ENCODE measurements at regions not wholly inside any gene's neighbourhood (a gene's known extent, or its start where the extent isn't known, plus 50 kb on each side); places are given as distances from the start of the nearest gene placed in this dataset.

GRCh38 chr20:7516621-7517111 is 423.6 kb downstream of the HAO1 start:
- TF ChIP-seq ZBTB21 (tag by site-specific recombination; IDR thresholded peaks at IDR 0.05): no peak
- TF ChIP-seq ZBTB48 (tag by site-specific recombination; IDR thresholded peaks at IDR 0.05): no peak
- no peak for TF ChIP-seq ZNF626 (tag by site-specific recombination; IDR thresholded peaks at IDR 0.05)
- TF ChIP-seq ZNF23 (tag by site-specific recombination; IDR thresholded peaks at IDR 0.05; ENCODE audit: borderline replicate concordance): no peak
- no peak for TF ChIP-seq SP2 (tag by site-specific recombination; IDR thresholded peaks at IDR 0.05)
- TF ChIP-seq ZNF366 (tag by site-specific recombination; conservative IDR thresholded peaks at IDR 0.05): no peak
- no peak for TF ChIP-seq ZNF596 (tag by site-specific recombination; IDR thresholded peaks at IDR 0.05)
- no peak for TF ChIP-seq IKZF3 (tag by site-specific recombination; IDR thresholded peaks at IDR 0.05)
- TF ChIP-seq, protein P1, sequence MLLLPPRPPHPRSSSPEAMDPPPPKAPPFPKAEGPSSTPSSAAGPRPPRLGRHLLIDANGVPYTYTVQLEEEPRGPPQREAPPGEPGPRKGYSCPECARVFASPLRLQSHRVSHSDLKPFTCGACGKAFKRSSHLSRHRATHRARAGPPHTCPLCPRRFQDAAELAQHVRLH (tag by site-specific recombination; IDR thresholded peaks at IDR 0.05): no peak
- TF ChIP-seq, protein P2, sequence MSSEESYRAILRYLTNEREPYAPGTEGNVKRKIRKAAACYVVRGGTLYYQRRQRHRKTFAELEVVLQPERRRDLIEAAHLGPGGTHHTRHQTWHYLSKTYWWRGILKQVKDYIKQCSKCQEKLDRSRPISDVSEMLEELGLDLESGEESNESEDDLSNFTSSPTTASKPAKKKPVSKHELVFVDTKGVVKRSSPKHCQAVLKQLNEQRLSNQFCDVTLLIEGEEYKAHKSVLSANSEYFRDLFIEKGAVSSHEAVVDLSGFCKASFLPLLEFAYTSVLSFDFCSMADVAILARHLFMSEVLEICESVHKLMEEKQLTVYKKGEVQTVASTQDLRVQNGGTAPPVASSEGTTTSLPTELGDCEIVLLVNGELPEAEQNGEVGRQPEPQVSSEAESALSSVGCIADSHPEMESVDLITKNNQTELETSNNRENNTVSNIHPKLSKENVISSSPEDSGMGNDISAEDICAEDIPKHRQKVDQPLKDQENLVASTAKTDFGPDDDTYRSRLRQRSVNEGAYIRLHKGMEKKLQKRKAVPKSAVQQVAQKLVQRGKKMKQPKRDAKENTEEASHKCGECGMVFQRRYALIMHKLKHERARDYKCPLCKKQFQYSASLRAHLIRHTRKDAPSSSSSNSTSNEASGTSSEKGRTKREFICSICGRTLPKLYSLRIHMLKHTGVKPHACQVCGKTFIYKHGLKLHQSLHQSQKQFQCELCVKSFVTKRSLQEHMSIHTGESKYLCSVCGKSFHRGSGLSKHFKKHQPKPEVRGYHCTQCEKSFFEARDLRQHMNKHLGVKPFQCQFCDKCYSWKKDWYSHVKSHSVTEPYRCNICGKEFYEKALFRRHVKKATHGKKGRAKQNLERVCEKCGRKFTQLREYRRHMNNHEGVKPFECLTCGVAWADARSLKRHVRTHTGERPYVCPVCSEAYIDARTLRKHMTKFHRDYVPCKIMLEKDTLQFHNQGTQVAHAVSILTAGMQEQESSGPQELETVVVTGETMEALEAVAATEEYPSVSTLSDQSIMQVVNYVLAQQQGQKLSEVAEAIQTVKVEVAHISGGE (tag by site-specific recombination; conservative IDR thresholded peaks at IDR 0.05; ENCODE audit: low read depth): no peak
- TF ChIP-seq ZBTB8A (tag by site-specific recombination; IDR thresholded peaks at IDR 0.05): no peak
- no peak for TF ChIP-seq ZNF624 (tag by site-specific recombination; IDR thresholded peaks at IDR 0.05)
- TF ChIP-seq ZNF501 (tag by site-specific recombination; IDR thresholded peaks at IDR 0.05): no peak
- TF ChIP-seq ZNF707 (tag by site-specific recombination; IDR thresholded peaks at IDR 0.05): no peak
- TF ChIP-seq, protein P3, sequence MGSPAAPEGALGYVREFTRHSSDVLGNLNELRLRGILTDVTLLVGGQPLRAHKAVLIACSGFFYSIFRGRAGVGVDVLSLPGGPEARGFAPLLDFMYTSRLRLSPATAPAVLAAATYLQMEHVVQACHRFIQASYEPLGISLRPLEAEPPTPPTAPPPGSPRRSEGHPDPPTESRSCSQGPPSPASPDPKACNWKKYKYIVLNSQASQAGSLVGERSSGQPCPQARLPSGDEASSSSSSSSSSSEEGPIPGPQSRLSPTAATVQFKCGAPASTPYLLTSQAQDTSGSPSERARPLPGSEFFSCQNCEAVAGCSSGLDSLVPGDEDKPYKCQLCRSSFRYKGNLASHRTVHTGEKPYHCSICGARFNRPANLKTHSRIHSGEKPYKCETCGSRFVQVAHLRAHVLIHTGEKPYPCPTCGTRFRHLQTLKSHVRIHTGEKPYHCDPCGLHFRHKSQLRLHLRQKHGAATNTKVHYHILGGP (tag by site-specific recombination; IDR thresholded peaks at IDR 0.05): no peak
- TF ChIP-seq, protein P4, sequence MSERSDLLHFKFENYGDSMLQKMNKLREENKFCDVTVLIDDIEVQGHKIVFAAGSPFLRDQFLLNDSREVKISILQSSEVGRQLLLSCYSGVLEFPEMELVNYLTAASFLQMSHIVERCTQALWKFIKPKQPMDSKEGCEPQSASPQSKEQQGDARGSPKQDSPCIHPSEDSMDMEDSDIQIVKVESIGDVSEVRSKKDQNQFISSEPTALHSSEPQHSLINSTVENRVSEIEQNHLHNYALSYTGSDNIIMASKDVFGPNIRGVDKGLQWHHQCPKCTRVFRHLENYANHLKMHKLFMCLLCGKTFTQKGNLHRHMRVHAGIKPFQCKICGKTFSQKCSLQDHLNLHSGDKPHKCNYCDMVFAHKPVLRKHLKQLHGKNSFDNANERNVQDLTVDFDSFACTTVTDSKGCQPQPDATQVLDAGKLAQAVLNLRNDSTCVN (tag by site-specific recombination; optimal IDR thresholded peaks at IDR 0.05): no peak
- TF ChIP-seq ZNF221 (tag by site-specific recombination; IDR thresholded peaks at IDR 0.05; ENCODE audit: borderline replicate concordance): no peak
- no peak for TF ChIP-seq ZNF175 (tag by site-specific recombination; IDR thresholded peaks at IDR 0.05)
- no peak for TF ChIP-seq ZNF214 (tag by site-specific recombination; IDR thresholded peaks at IDR 0.05; ENCODE audit: borderline replicate concordance)
- TF ChIP-seq ZNF629 (tag by site-specific recombination; IDR thresholded peaks at IDR 0.05): no peak
- Histone ChIP-seq H3K4me3 (ENCODE audit: low read depth, low read length) (no peak overlapping the region), H3K9me3 (ENCODE audit: control insufficient read depth, insufficient read depth, low read depth, low read length) (no peaks in the 10 kb centered on the region), H3K36me3 (ENCODE audit: control insufficient read depth in 2 of 2, insufficient read depth in 1 of 2, low read length in 2 of 2) (no peaks in the 10 kb centered on the region), H3K4me1 (ENCODE audit: control insufficient read depth, insufficient read depth, low read length) (no peaks in the 10 kb centered on the region), H3K27ac (ENCODE audit: extremely low read depth, low read depth, low read length) (no peak overlapping the region)
- POLR2A ChIA-PET: no interaction called here
- CTCF ChIA-PET: interaction anchor here (0.7 kb wide), 1 partner anchor 228 kb away, joined by 8 read pairs; no protein-coding TSS in a partner anchor

- Histone ChIP-seq H3K4me1 (ENCODE audit: control insufficient read depth, insufficient read depth, low read length) (no peaks in the 10 kb centered on the region), H3K27ac (ENCODE audit: extremely low read depth, low read depth, low read length) (no peak overlapping the region), H3K4me3 (ENCODE audit: low read depth, low read length) (no peak overlapping the region), H3K36me3 (ENCODE audit: control insufficient read depth in 2 of 2, insufficient read depth in 1 of 2, low read length in 2 of 2) (no peaks in the 10 kb centered on the region), H3K9me3 (ENCODE audit: control insufficient read depth, insufficient read depth, low read depth, low read length) (no peaks in the 10 kb centered on the region)
- ChIA-PET CTCF (no interaction called here), POLR2A (no interaction called here)
- TF ChIP-seq ZSCAN18 (tag by site-specific recombination; IDR thresholded peaks at IDR 0.05): no peak
- TF ChIP-seq ZSCAN4 (tag by site-specific recombination; IDR thresholded peaks at IDR 0.05): no peak
- TF ChIP-seq ZNF169 (tag by site-specific recombination; IDR thresholded peaks at IDR 0.05): no peak
- TF ChIP-seq MZF1 (tag by site-specific recombination; IDR thresholded peaks at IDR 0.05; ENCODE audit: borderline replicate concordance): no peak
- no peak for TF ChIP-seq ZSCAN5A (tag by site-specific recombination; IDR thresholded peaks at IDR 0.05)
- TF ChIP-seq ZNF837 (tag by site-specific recombination; IDR thresholded peaks at IDR 0.05): no peak
- TF ChIP-seq, protein P1 (tag by site-specific recombination; IDR thresholded peaks at IDR 0.05): no peak
Measured at GRCh38 chr20:7520361-7520760, 419.9 kb downstream of the HAO1 start.
